LNCAP (cell line): ENCODE measurements at regions not wholly inside any gene's neighbourhood (a gene's known extent, or its start where the extent isn't known, plus 50 kb on each side); places are given as distances from the start of the nearest gene placed in this dataset.

Experiments used
- TF ChIP-seq, protein P1 (sequence below): fragments of 450-650 bp; IDR thresholded peaks from 2 replicates; pipeline ENCODE4 v1.5.1; 2017; ENCODE audit warnings: mild to moderate bottlenecking

DNA sequence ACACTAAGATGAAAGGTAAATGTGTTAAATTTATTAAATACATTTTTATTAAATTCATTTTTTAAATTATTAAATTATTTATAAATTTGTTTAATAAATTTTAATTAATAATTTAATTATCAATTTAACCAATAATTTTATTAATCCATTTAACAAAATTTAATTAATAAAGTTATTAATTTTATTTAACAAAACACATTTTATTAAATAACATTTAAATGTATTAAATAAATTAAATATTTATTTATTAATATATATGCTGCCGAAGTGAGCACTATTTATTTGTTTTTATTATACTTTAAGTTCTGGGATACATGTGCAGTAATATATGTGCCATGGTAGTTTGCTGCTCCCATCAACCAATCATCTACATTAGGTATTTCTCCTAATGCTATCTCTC is 719.5 kb downstream of the TRIML1 start:
- TF ChIP-seq, protein P1, sequence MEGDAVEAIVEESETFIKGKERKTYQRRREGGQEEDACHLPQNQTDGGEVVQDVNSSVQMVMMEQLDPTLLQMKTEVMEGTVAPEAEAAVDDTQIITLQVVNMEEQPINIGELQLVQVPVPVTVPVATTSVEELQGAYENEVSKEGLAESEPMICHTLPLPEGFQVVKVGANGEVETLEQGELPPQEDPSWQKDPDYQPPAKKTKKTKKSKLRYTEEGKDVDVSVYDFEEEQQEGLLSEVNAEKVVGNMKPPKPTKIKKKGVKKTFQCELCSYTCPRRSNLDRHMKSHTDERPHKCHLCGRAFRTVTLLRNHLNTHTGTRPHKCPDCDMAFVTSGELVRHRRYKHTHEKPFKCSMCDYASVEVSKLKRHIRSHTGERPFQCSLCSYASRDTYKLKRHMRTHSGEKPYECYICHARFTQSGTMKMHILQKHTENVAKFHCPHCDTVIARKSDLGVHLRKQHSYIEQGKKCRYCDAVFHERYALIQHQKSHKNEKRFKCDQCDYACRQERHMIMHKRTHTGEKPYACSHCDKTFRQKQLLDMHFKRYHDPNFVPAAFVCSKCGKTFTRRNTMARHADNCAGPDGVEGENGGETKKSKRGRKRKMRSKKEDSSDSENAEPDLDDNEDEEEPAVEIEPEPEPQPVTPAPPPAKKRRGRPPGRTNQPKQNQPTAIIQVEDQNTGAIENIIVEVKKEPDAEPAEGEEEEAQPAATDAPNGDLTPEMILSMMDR, result no peak

DNA sequence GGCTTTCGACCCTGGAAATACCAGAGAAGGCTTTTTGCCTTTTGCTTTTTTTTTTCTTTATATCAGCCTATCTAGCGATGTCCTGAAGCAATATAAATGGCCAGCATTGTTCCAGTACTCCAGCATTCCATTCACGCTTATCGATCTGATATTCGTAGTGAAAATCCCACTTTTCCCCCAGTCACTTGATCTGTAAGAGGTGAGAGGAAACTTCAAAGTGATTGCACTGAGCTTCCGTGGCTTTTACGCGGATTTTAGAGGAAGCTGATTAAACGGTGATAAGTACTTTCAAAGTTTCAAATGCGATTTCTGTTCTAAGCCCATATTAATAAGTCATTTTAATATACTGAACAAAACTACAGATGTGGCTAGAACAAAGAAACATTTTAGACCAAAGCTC is 725.5 kb downstream of the TRIML1 start:
- TF ChIP-seq, protein P1, result no peak

DNA sequence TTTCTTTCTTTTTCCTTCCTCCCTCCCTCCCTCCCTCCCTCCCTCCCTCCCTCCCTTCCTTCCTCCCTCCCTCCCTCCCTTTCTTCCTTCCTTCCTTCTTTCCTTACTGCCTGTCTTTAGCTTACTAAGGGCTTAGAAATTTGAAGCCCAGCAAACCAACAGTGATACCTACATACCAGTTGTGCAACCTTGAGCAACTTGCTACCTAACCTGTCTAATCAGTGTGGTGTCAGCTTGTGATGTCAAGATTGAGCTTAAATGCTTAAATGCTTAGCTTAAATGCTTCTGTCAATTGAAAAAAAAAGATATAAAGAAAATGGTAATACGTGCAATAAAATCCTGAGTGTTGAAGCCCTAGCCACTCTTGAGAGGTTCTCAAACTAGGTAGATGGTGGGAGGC is 728.6 kb downstream of the TRIML1 start:
- TF ChIP-seq, protein P1, result no peak

DNA sequence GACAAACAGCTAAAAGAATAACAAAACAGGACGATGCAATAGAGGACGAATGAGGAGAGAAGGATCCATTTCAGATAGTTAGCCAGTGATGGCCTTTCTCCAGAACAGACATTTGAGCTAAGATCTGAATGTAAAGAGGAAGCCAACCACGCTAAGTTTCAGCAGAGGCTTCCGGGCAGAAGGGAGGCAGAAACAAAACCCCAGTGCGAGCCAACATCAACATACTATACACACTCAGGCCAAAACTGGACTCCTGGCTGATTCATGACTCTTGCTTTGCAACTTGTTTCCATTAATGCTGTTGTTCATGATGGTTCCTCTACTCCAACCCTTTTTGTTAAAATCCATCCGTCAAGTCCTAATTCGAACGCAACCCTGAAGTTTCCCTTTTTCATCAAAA is 730.3 kb downstream of the TRIML1 start:
- TF ChIP-seq, protein P1, result no peak

DNA sequence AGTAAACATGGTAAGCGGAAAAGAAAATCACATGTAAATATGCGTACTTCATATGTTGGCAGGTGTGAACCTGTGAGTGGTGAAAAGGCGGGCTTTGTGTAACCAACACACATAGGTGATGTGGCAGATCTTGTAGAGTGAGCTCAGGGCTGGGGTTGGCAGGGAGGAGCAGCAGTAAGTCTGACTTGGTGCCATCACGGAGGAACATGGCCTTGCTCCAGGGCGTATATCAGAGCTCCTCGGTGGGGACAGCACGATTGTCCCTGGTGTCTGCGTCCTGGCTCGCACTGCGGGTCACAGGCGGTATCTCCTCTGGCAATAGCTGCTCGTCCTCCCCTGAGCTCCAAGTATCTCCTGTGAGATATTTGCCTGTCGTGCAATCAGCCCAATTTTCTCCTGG is 733.6 kb downstream of the TRIML1 start:
- TF ChIP-seq, protein P1, result no peak

DNA sequence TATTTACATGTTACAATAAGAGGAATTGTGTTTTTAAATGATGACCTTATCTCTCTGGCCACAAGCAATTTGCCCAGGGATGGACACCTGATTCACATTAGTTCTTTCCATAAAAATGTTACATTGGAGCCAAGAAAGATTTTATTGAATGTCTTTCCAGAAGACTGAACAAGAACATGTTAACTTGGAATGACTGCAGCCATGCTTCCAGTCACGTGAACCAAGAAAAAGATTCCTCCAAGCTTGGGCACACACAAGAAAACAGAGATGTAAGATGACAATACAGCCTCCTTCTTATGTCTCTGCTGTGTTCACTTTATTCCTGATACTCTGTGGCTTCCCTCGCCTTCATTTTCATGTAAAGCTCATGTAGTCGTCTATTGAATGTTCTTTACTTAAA is 737.6 kb downstream of the TRIML1 start:
- TF ChIP-seq, protein P1, result no peak

DNA sequence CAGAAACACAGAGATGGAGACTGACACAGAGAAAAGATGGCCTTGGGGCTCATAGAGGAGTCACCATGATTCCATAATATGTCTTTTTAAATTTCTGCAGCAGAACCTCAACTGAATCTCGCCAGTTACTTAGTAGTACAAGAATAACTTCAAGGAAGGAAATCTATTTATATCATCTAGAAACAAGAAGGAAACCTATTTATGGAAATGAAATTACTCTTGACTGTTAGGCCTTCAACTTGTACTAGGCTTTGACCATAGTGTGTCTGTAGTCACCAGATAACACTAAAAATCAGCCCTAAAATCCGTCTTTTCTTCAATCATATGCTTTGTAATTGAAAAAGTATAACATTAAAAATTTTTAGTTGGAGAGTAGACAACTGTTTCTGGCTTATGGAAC is 740.4 kb downstream of the TRIML1 start:
- TF ChIP-seq, protein P1, result no peak

DNA sequence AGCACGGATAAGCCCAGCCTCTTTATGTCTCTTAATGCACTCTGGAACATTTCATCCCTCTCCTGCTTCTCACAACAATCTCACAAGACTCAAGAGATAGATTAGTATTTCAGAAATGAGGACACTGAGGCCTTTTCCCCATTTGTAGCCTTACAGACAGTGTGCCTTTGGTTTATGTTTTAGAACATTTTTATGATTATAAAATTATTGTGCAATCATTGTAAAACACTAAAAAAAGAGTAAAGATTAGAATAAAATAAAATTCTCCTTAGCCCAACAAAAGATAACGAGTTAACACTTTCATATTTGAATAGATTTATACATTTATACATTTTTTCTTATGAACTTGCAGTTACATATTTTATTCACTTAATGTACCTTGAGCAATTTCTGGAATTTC is 748.7 kb downstream of the TRIML1 start:
- TF ChIP-seq, protein P1, result no peak
